ENCODE measurements at regions not wholly inside any gene's neighbourhood (a gene's known extent, or its start where the extent isn't known, plus 50 kb on each side); places are given as distances from the start of the nearest gene placed in this dataset.

DNA sequence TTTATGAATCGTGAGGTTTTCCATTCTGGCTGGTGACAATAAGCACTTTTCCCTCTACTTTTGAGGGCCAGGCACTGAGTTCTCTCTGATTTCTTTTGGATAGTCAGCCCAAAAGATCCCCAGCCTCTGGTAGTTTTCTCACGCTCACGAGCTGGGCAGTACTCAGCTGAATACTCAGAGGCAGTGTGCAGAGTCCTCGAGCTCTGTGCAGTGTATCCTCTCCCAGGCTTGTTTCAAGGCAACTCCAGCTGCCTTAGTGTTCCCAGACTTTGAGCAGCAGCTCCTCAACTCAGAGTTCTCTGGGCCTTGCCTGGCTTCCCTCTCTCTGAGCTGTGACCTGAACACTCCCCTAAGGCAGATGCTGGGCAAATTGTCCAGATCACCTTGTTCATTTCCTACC is 59.1 kb upstream of the IQSEC1 start:
- TF ChIP-seq, protein P1, sequence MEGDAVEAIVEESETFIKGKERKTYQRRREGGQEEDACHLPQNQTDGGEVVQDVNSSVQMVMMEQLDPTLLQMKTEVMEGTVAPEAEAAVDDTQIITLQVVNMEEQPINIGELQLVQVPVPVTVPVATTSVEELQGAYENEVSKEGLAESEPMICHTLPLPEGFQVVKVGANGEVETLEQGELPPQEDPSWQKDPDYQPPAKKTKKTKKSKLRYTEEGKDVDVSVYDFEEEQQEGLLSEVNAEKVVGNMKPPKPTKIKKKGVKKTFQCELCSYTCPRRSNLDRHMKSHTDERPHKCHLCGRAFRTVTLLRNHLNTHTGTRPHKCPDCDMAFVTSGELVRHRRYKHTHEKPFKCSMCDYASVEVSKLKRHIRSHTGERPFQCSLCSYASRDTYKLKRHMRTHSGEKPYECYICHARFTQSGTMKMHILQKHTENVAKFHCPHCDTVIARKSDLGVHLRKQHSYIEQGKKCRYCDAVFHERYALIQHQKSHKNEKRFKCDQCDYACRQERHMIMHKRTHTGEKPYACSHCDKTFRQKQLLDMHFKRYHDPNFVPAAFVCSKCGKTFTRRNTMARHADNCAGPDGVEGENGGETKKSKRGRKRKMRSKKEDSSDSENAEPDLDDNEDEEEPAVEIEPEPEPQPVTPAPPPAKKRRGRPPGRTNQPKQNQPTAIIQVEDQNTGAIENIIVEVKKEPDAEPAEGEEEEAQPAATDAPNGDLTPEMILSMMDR (IDR thresholded peaks at IDR 0.05; ENCODE audit: low read depth, low read length), result no peak
- no peak for TF ChIP-seq POLR2A (IDR thresholded peaks at IDR 0.05; ENCODE audit: extremely low read depth, insufficient read length)
- no peak for TF ChIP-seq MYC (IDR thresholded peaks at IDR 0.05; ENCODE audit: low read depth, low read length)

All from NB4 (cell line).